H1 (cell line): ENCODE measurements at regions not wholly inside any gene's neighbourhood (a gene's known extent, or its start where the extent isn't known, plus 50 kb on each side); places are given as distances from the start of the nearest gene placed in this dataset.

Experiments used
- MAX ChIP-seq: IDR thresholded peaks from 2 replicates; pipeline ENCODE4 v1.6.1; 2012; ENCODE audit warnings: inconsistent platforms

DNA sequence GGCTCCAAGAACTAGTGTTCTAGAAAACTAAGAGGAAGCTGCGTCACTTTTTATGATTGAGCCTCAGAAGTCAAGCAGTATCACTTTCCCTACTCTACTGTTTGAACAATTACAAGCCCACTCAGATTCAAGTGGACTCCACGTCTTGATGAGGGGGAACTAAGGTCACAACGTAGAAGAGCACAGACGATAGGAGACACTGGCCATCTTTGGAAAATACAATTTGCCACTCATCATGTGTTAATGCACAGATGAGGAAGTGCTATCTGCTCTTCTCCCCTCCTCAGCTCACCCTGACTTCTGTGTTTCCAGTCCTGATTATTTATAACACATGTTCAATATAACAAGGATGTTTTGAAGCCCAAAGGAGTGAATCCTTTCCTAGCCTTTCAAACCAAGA is 76.1 kb upstream of the CYP1B1 start (continued):
- no peak for TF ChIP-seq MAX
